ENCODE measurements at regions not wholly inside any gene's neighbourhood (a gene's known extent, or its start where the extent isn't known, plus 50 kb on each side); places are given as distances from the start of the nearest gene placed in this dataset.
"Not testable (repeated sequence)": the region's sequence is repeated elsewhere in the genome, so short reads cannot be mapped to it uniquely, and the experiment has no call there.

GRCh38 chr1:79532555-79532954 lies 526.0 kb upstream of the ADGRL4 start:
- no peak overlapping the region for H3K4me3 ChIP-seq (ENCODE audit: low read depth, low read length)

GRCh38 chr1:79531790-79532189 lies 525.3 kb upstream of the ADGRL4 start:
- H3K4me3 ChIP-seq (ENCODE audit: low read depth, low read length) = no peak overlapping the region

GRCh38 chr1:79530476-79530875 lies 523.9 kb upstream of the ADGRL4 start:
- no peak overlapping the region for H3K4me3 ChIP-seq (ENCODE audit: low read depth, low read length)

GRCh38 chr1:79530055-79530454 lies 523.5 kb upstream of the ADGRL4 start:
- H3K4me3 ChIP-seq (ENCODE audit: low read depth, low read length) = no peak overlapping the region

GRCh38 chr1:79524126-79524525 lies 517.6 kb upstream of the ADGRL4 start:
- no peak overlapping the region for H3K4me3 ChIP-seq (ENCODE audit: low read depth, low read length)

- H3K4me3 ChIP-seq (ENCODE audit: low read depth, low read length) = no peak overlapping the region
Measured at GRCh38 chr1:79519084-79519760, 512.7 kb upstream of the ADGRL4 start.

GRCh38 chr1:79517470-79518224 lies 511.1 kb upstream of the ADGRL4 start:
- H3K4me3 ChIP-seq (ENCODE audit: low read depth, low read length) = no peak overlapping the region

GRCh38 chr1:79507770-79508169 lies 501.2 kb upstream of the ADGRL4 start:
- no peak overlapping the region for H3K4me3 ChIP-seq (ENCODE audit: low read depth, low read length)

- H3K4me3 ChIP-seq (ENCODE audit: low read depth, low read length) = no peak overlapping the region
Measured at GRCh38 chr1:79501153-79501552, 494.6 kb upstream of the ADGRL4 start.

GRCh38 chr1:79499541-79499940 lies 493.0 kb upstream of the ADGRL4 start:
- H3K4me3 ChIP-seq (ENCODE audit: low read depth, low read length) = no peak overlapping the region

GRCh38 chr1:79497193-79497773 lies 490.8 kb upstream of the ADGRL4 start:
- no peak overlapping the region for H3K4me3 ChIP-seq (ENCODE audit: low read depth, low read length)

GRCh38 chr1:79496129-79496528 lies 489.6 kb upstream of the ADGRL4 start:
- no peak overlapping the region for H3K4me3 ChIP-seq (ENCODE audit: low read depth, low read length)

- not testable (repeated sequence) for H3K4me3 ChIP-seq (ENCODE audit: low read depth, low read length)
Measured at GRCh38 chr1:79493702-79494101, 487.2 kb upstream of the ADGRL4 start.

GRCh38 chr1:79488572-79489121 lies 482.1 kb upstream of the ADGRL4 start:
- H3K4me3 ChIP-seq (ENCODE audit: low read depth, low read length) = not testable (repeated sequence)

GRCh38 chr1:79478728-79479373 lies 472.3 kb upstream of the ADGRL4 start:
- H3K4me3 ChIP-seq (ENCODE audit: low read depth, low read length) = no peak overlapping the region

- no peak overlapping the region for H3K4me3 ChIP-seq (ENCODE audit: low read depth, low read length)
Measured at GRCh38 chr1:79478160-79478559, 471.6 kb upstream of the ADGRL4 start.

- H3K4me3 ChIP-seq (ENCODE audit: low read depth, low read length) = no peak overlapping the region
Measured at GRCh38 chr1:79472067-79472656, 465.6 kb upstream of the ADGRL4 start.

GRCh38 chr1:79469139-79469538 lies 462.6 kb upstream of the ADGRL4 start:
- H3K4me3 ChIP-seq (ENCODE audit: low read depth, low read length) = no peak overlapping the region

GRCh38 chr1:79460773-79461436 lies 454.4 kb upstream of the ADGRL4 start:
- no peak overlapping the region for H3K4me3 ChIP-seq (ENCODE audit: low read depth, low read length)

- H3K4me3 ChIP-seq (ENCODE audit: low read depth, low read length) = no peak overlapping the region
Measured at GRCh38 chr1:79457562-79458224, 451.2 kb upstream of the ADGRL4 start.

Data from iPS-11a (cell line).